GM10266 (cell line): ENCODE measurements at regions not wholly inside any gene's neighbourhood (a gene's known extent, or its start where the extent isn't known, plus 50 kb on each side); places are given as distances from the start of the nearest gene placed in this dataset.

Experiments
- DNase-seq: peaks from one replicate; pipeline ENCODE4 v3.0.0; 2012; ENCODE audit errors: extremely low spot score
- TF ChIP-seq, protein P1 (sequence below): IDR thresholded peaks from 2 replicates; pipeline ENCODE4 v1.5.1; 2012; ENCODE audit warnings: mild to moderate bottlenecking, low read depth; ENCODE audit not compliant: control insufficient read depth, insufficient read depth; ENCODE audit errors: missing control alignments

- no peak for DNase-seq
- TF ChIP-seq, protein P1, sequence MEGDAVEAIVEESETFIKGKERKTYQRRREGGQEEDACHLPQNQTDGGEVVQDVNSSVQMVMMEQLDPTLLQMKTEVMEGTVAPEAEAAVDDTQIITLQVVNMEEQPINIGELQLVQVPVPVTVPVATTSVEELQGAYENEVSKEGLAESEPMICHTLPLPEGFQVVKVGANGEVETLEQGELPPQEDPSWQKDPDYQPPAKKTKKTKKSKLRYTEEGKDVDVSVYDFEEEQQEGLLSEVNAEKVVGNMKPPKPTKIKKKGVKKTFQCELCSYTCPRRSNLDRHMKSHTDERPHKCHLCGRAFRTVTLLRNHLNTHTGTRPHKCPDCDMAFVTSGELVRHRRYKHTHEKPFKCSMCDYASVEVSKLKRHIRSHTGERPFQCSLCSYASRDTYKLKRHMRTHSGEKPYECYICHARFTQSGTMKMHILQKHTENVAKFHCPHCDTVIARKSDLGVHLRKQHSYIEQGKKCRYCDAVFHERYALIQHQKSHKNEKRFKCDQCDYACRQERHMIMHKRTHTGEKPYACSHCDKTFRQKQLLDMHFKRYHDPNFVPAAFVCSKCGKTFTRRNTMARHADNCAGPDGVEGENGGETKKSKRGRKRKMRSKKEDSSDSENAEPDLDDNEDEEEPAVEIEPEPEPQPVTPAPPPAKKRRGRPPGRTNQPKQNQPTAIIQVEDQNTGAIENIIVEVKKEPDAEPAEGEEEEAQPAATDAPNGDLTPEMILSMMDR: no peak
These were observed 114.2 kb upstream of the EEA1 start for GRCh38 chr12:93043192-93043876.

GRCh38 chr12:93043877-93044209 is 114.7 kb upstream of the EEA1 start:
- no peak for DNase-seq

DNA sequence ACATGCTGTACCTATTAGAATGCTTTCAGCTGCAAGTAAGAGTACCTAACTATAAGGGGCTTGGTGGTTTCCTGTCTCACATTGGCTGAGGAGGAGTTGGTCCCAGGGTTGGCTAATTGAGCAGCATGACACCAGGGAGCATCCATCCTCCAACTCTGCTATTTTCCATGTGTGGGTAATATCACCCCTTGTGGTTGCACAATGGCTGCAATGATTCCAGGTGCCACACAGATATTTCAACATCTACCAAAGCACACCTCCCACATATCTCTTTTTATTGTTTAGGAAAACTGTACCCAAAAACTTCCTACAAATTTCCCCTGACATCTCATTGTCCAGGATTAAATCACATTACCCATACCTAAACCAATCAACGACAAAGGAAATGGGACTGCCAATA is 118.0 kb upstream of the EEA1 start:
- TF ChIP-seq, protein P1: no peak
- no peak for DNase-seq

More at GRCh38 chr12:93043877-93044209, 114.7 kb upstream of the EEA1 start:
- TF ChIP-seq, protein P1: no peak

GRCh38 chr12:93048656-93049055 is 119.6 kb upstream of the EEA1 start:
- TF ChIP-seq, protein P1: no peak
- DNase-seq: no peak

- no peak for DNase-seq
- TF ChIP-seq, protein P1: no peak
These were observed 121.1 kb upstream of the EEA1 start for GRCh38 chr12:93050026-93050747.

- TF ChIP-seq, protein P1: no peak
- no peak for DNase-seq
These were observed 121.6 kb upstream of the EEA1 start for GRCh38 chr12:93050748-93051081.

DNA sequence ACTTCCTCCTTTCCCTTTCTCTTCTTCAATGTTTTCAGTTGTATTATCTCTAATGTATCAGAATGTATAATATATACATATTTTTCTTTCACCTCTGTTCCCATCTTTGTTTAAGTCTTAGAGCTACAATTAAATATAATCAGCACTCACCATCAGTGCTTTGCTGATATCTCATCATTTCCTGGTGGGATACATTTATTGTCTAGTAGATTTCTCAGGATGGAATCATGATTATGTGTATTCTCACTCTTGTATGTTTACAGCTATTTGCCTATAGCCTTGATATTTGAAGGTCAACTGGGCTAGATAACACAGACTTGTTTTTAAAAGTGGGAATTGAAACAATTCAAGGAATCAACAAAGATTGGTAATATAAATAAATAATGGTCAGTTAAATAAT is 124.9 kb upstream of the EEA1 start:
- TF ChIP-seq, protein P1: no peak
- DNase-seq: no peak
